Fibroblast of lung (primary cell): ENCODE measurements at regions not wholly inside any gene's neighbourhood (a gene's known extent, or its start where the extent isn't known, plus 50 kb on each side); places are given as distances from the start of the nearest gene placed in this dataset.

Experiments used
- DNase-seq, 2 donors: peaks; one replicate each; pipeline versions ENCODE4 v3.0.0 to v3.0.0-alpha.2; 2010; ENCODE audit warnings: low read depth in 2 of 2
- H2AFZ ChIP-seq: 2 replicates; pipeline ENCODE4 v1.5.1; 2012; ENCODE audit warnings: low read length, control low read depth, inconsistent platforms
- H3K27ac ChIP-seq: 2 replicates; pipeline ENCODE4 v1.5.1; 2011; ENCODE audit warnings: low read length, control low read depth; ENCODE audit not compliant: insufficient read depth
- H3K27me3 ChIP-seq: 2 replicates; pipeline ENCODE4 v1.5.1; 2011; ENCODE audit warnings: mild to moderate bottlenecking, low read length; ENCODE audit not compliant: control insufficient read depth, insufficient read depth
- H3K36me3 ChIP-seq: 2 replicates; pipeline ENCODE4 v1.5.1; 2011; ENCODE audit warnings: low read length; ENCODE audit not compliant: control insufficient read depth, insufficient read depth
- H3K4me1 ChIP-seq: 2 replicates; pipeline ENCODE4 v1.5.1; 2011; ENCODE audit warnings: low read length; ENCODE audit not compliant: control insufficient read depth, insufficient read depth; ENCODE audit errors: extremely low read depth
- H3K4me2 ChIP-seq: 2 replicates; pipeline ENCODE4 v1.5.1; 2011; ENCODE audit warnings: low read length, control low read depth; ENCODE audit not compliant: insufficient read depth; ENCODE audit errors: extremely low read depth
- H3K4me3 ChIP-seq, 4 experiments: fragments of 200-600 bp in 1 of 4; sonication (generic) in 1 of 4; replicated peaks in 1 of 4; 2 replicates each; pipeline ENCODE4 v1.5.1; 2011 to 2016; ENCODE audit warnings: low read length in 4 of 4, low read depth in 3 of 4, mild to moderate bottlenecking in 3 of 4, control low read depth in 2 of 4, inconsistent platforms in 1 of 4, mixed read lengths in 1 of 4; ENCODE audit not compliant: insufficient read depth in 1 of 4; ENCODE audit errors: control extremely low read depth in 1 of 4
- H3K79me2 ChIP-seq: 2 replicates; pipeline ENCODE4 v1.5.1; 2012; ENCODE audit warnings: mild to moderate bottlenecking, low read length, inconsistent platforms; ENCODE audit not compliant: control insufficient read depth, insufficient read depth
- H3K9ac ChIP-seq: 2 replicates; pipeline ENCODE4 v1.5.1; 2011; ENCODE audit warnings: mild to moderate bottlenecking, low read length, control low read depth; ENCODE audit not compliant: insufficient read depth
- H3K9me3 ChIP-seq: 2 replicates; pipeline ENCODE4 v1.5.1; 2012; ENCODE audit warnings: low read depth, low read length; ENCODE audit not compliant: control insufficient read depth, insufficient read depth
- H4K20me1 ChIP-seq: 2 replicates; pipeline ENCODE4 v1.5.1; 2011; ENCODE audit warnings: low read length; ENCODE audit not compliant: control insufficient read depth, insufficient read depth; ENCODE audit errors: extremely low read depth
- EZH2 ChIP-seq: IDR thresholded peaks from 2 replicates; pipeline ENCODE4 v1.5.1; 2012; ENCODE audit warnings: low read length, control low read depth, mild to moderate bottlenecking; ENCODE audit errors: missing control alignments
- TF ChIP-seq, protein P1 (sequence below), 2 donors: IDR thresholded peaks in 1 of 2; conservative IDR thresholded peaks in 1 of 2; 1 replicate in 1 of 2; 2 replicates in 1 of 2; pipeline ENCODE4 v1.5.1; 2011 to 2012; ENCODE audit warnings: low read length in 2 of 2, control low read depth in 1 of 2, inconsistent platforms in 1 of 2, low read depth in 1 of 2, mild to moderate bottlenecking in 1 of 2

DNA sequence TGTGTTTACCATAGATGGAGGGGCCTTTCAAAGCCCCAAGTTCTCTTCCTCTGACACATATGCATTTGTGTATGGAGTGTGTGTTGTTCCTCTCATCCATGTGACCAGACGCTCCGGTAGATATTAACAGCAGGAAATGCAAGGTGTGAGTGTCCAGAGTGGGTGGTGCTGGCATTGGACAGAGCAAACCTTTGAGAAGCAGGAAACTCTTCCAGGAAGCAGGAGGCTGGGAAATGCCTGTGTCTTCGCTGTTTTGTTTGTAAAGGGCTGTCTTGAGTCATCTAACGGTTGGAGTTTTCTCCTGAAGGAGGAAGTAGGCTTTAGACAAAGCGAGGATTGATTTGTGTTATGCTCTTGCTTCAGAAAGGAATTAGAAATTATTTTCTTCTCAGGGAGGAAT lies 370.9 kb downstream of the PLK2 start:
- no peaks in the 10 kb centered on the region for H4K20me1 ChIP-seq
- H3K27ac ChIP-seq: no peak overlapping the region
- H3K9me3 ChIP-seq: no peaks in the 10 kb centered on the region
- H3K27me3 ChIP-seq: no peaks in the 10 kb centered on the region
- no peaks in the 10 kb centered on the region for H3K4me1 ChIP-seq
- H3K79me2 ChIP-seq: no peaks in the 10 kb centered on the region
- TF ChIP-seq EZH2: no peak
- TF ChIP-seq, protein P1, sequence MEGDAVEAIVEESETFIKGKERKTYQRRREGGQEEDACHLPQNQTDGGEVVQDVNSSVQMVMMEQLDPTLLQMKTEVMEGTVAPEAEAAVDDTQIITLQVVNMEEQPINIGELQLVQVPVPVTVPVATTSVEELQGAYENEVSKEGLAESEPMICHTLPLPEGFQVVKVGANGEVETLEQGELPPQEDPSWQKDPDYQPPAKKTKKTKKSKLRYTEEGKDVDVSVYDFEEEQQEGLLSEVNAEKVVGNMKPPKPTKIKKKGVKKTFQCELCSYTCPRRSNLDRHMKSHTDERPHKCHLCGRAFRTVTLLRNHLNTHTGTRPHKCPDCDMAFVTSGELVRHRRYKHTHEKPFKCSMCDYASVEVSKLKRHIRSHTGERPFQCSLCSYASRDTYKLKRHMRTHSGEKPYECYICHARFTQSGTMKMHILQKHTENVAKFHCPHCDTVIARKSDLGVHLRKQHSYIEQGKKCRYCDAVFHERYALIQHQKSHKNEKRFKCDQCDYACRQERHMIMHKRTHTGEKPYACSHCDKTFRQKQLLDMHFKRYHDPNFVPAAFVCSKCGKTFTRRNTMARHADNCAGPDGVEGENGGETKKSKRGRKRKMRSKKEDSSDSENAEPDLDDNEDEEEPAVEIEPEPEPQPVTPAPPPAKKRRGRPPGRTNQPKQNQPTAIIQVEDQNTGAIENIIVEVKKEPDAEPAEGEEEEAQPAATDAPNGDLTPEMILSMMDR (conservative IDR thresholded peaks at IDR 0.05 in 1 of 2, IDR thresholded peaks at IDR 0.05 in 1 of 2; ENCODE audit: low read depth in 1 of 2, low read length in 2 of 2): no peak
- no peak overlapping the region for H2AFZ ChIP-seq
- H3K4me2 ChIP-seq: no peak overlapping the region
- H3K36me3 ChIP-seq: no peaks in the 10 kb centered on the region
- no peak overlapping the region for H3K9ac ChIP-seq
- DNase-seq: peak in 1 of 2 donors; percentile 17
- H3K4me3 ChIP-seq: no peak overlapping the region

DNA sequence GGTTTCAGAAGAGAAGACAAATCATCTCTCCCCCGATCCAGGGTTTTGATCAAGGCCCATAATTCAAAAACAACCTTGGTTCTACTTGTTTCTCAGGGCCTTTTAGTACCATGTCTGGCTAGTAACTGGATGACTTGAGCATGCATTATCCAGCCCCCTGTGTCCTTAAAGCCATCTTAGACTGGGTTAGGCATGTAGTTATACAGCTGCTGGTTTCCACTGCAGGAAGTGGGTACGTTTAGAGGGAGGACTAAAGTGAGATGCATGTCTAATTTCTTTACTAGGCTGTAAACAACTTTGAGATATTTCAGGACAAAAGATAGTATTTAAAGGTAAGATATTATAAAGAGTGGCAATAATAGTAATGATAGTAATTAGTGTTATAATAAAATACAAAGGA lies 372.0 kb downstream of the PLK2 start:
- Histone ChIP-seq H3K27ac (no peak overlapping the region), H3K9ac (no peak overlapping the region), H3K4me3 (no peak overlapping the region), H3K36me3 (no peaks in the 10 kb centered on the region), H2AFZ (no peak overlapping the region), H3K9me3 (no peaks in the 10 kb centered on the region), H3K4me2 (no peak overlapping the region), H3K79me2 (no peaks in the 10 kb centered on the region), H3K27me3 (no peaks in the 10 kb centered on the region), H3K4me1 (no peaks in the 10 kb centered on the region), H4K20me1 (no peaks in the 10 kb centered on the region)
- DNase-seq: no peak
- TF ChIP-seq EZH2: no peak
- TF ChIP-seq, protein P1 (conservative IDR thresholded peaks at IDR 0.05 in 1 of 2, IDR thresholded peaks at IDR 0.05 in 1 of 2; ENCODE audit: low read depth in 1 of 2, low read length in 2 of 2): no peak

DNA sequence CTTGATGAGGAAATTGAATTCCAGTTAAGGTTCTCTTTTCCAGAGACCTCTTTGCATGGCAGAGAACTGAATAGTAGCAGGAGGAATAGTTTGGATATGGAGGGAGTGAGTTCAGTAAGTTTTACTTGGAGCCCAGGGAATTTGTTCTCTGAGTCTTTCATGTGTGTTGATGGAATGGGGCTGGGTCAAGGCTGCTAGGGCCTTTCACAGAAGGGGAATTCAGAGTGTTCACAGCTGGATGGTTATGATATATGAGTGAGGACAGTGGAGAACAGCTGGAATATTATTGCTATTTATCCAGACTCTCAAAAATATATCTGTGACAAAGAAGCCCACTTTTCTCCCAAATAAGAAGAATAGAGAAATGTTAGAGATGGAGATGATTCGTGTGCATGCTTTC lies 372.8 kb downstream of the PLK2 start:
- Histone ChIP-seq H3K9me3 (no peaks in the 10 kb centered on the region), H4K20me1 (no peaks in the 10 kb centered on the region), H2AFZ (no peak overlapping the region), H3K9ac (no peak overlapping the region), H3K36me3 (no peaks in the 10 kb centered on the region), H3K4me1 (no peaks in the 10 kb centered on the region), H3K4me2 (no peak overlapping the region), H3K4me3 (no peak overlapping the region), H3K27ac (no peak overlapping the region), H3K27me3 (no peaks in the 10 kb centered on the region), H3K79me2 (no peaks in the 10 kb centered on the region)
- TF ChIP-seq, protein P1 (conservative IDR thresholded peaks at IDR 0.05 in 1 of 2, IDR thresholded peaks at IDR 0.05 in 1 of 2; ENCODE audit: low read depth in 1 of 2, low read length in 2 of 2): no peak
- no peak for TF ChIP-seq EZH2
- no peak for DNase-seq
